Small intestine (tissue), 7 donors: ENCODE measurements at regions not wholly inside any gene's neighbourhood (a gene's known extent, or its start where the extent isn't known, plus 50 kb on each side); places are given as distances from the start of the nearest gene placed in this dataset.
"Not testable (repeated sequence)": the region's sequence is repeated elsewhere in the genome, so short reads cannot be mapped to it uniquely, and the experiment has no call there.

Experiments
- DNase-seq, 2 donors: peaks; one replicate each; pipeline versions ENCODE4 v3.0.0 to v3.0.0-alpha.2; 2013
- FAIRE-seq: peaks from 2 replicates; lab custom pipeline; 2012; peaks lifted over from hg19 to GRCh38; lab: Jason Lieb, UNC
- H3K27ac ChIP-seq, 3 donors: one replicate each; pipeline ENCODE4 v1.5.1; 2013; ENCODE audit warnings: low read length in 2 of 3, mild to moderate bottlenecking in 2 of 3, control low read depth in 1 of 3, inconsistent platforms in 1 of 3, low read depth in 1 of 3, moderate library complexity in 1 of 3
- H3K27me3 ChIP-seq, 3 donors: one replicate each; pipeline ENCODE4 v1.6.1; 2013; ENCODE audit warnings: low read length in 3 of 3, inconsistent platforms in 1 of 3; ENCODE audit not compliant: control insufficient read depth in 3 of 3, insufficient read depth in 3 of 3
- H3K36me3 ChIP-seq, 3 donors: one replicate each; pipeline ENCODE4 v1.6.1; 2013; ENCODE audit warnings: low read length in 3 of 3, inconsistent platforms in 1 of 3, low read depth in 1 of 3, mild to moderate bottlenecking in 1 of 3, moderate library complexity in 1 of 3; ENCODE audit not compliant: control insufficient read depth in 3 of 3, insufficient read depth in 2 of 3
- H3K4me1 ChIP-seq, 3 donors: one replicate each; pipeline ENCODE4 v1.6.1; 2013; ENCODE audit warnings: low read length in 2 of 3, inconsistent platforms in 1 of 3, low read depth in 1 of 3, mild to moderate bottlenecking in 1 of 3, moderate library complexity in 1 of 3; ENCODE audit not compliant: control insufficient read depth in 3 of 3, insufficient read depth in 2 of 3
- H3K4me3 ChIP-seq, 3 donors: one replicate each; pipeline ENCODE4 v1.5.1; 2013; ENCODE audit warnings: low read length in 3 of 3, control low read depth in 1 of 3, inconsistent platforms in 1 of 3, low read depth in 1 of 3, mild to moderate bottlenecking in 1 of 3, moderate library complexity in 1 of 3
- H3K9me3 ChIP-seq, 2 donors: one replicate each; pipeline ENCODE4 v1.6.1; 2013; ENCODE audit warnings: low read depth in 1 of 2, low read length in 1 of 2; ENCODE audit not compliant: control insufficient read depth in 2 of 2, insufficient read depth in 1 of 2
- WGBS, 3 donors: extraction: QIAGEN DNeasy Blood & Tissue Kit; methylation state at CpG; one replicate each; pipeline ENCODE4 v1.1.7; 2013; 5-methylcytosine and 5-hydroxymethylcytosine counted together
- donor health status: healthy with polysubstance abuse.
- donor health status: control.
- donor health status: control.
- donor health status: Bipolar disorder and iron deficiency.
- donor health status: healthy.

DNA sequence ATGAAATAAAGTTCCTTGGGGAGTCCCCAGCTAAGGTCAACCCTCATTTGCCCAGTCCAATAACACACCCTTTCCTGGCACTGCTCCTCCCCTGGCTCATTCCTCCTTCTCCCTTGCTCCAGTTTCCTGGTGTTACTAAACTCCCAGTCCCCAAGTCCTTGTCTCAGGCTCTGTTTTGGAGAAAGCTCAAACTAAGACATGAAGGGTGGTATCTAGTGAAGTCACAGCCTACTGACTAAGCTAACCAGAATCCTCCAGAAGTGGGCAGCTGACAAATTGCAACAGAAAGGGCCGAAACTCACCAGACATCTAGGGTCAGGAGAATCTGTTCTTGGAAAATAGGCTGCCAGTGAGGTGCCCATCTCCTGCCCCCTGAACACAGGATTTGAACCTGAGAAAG is 118.7 kb upstream of the NEK6 start:
- no peak overlapping the region for H3K4me3 ChIP-seq
- DNase-seq = peak in 1 of 2 donors; percentile 42
- no peaks in the 10 kb centered on the region for H3K36me3 ChIP-seq
- no peaks in the 10 kb centered on the region for H3K27me3 ChIP-seq
- 90 to 100% (median 92%) methylated on average over 1 of the region's 1 CpG for WGBS, 3 donors
- no peaks in the 10 kb centered on the region for H3K4me1 ChIP-seq
- no peaks in the 10 kb centered on the region for H3K9me3 ChIP-seq
- FAIRE-seq = no peak
- no peak overlapping the region for H3K27ac ChIP-seq

DNA sequence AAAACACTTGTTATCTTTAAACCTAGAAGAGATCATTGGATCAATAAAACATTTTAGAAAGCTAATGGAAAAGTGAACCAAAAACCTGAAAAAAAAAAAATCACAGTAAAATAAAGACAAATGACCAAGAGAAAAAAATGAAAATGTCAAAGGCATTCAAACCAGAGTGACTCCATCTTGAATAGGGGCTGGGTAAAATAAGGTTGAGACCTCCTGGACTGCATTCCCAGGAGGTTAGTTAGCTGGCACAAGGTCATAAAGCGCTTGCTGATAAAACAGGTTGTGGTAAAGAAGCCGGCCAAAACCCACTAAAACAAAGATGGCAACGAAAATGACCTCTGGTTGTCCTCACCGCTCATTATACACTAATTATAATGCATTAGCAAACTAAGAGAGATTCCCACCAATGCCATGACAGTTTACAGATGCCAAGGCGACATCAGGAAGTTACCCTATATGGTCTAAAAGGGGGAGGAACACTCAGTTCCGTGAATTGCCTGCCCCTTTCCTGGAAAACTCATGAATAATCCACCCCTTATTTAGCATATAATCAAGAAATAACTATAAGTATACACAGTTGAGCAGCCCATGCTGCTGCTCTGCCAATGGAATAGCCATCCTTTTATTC is 116.7 kb upstream of the NEK6 start:
- no peak for DNase-seq
- Histone ChIP-seq H3K4me1 (no peaks in the 10 kb centered on the region), H3K27me3 (no peaks in the 10 kb centered on the region), H3K9me3 (no peaks in the 10 kb centered on the region), H3K4me3 (no peak overlapping the region), H3K36me3 (no peaks in the 10 kb centered on the region), H3K27ac (no peak overlapping the region)
- WGBS, 3 donors = 76 to 84% (median 83%) methylated on average over 6 of the region's 6 CpGs
- no peak for FAIRE-seq

- FAIRE-seq, H3K27me3 ChIP-seq, H3K4me3 ChIP-seq, H3K4me1 ChIP-seq, H3K36me3 ChIP-seq, H3K9me3 ChIP-seq: not testable (repeated sequence)
- peak overlapping the region in 1 of 3 donors; percentile 25 for H3K27ac ChIP-seq
- peak; percentile 69 to 99 for DNase-seq
- WGBS, 3 donors = 48 to 67% (median 57%) methylated on average over 10 of the region's 10 CpGs
Observed at GRCh38 chr9:124144561-124145123, 113.1 kb upstream of the NEK6 start.

GRCh38 chr9:124146031-124146561 is 111.7 kb upstream of the NEK6 start:
- DNase-seq = peak in 1 of 2 donors; percentile 74
- no peaks in the 10 kb centered on the region for H3K4me1 ChIP-seq
- 72 to 83% (median 78%) methylated on average over 4 of the region's 4 CpGs for WGBS, 3 donors
- no peak for FAIRE-seq
- H3K27ac ChIP-seq = no peak overlapping the region
- no peak overlapping the region for H3K4me3 ChIP-seq
- H3K9me3 ChIP-seq = peaks cover 0 to 3% of the 10 kb centered on the region in 2 donors
- no peaks in the 10 kb centered on the region for H3K36me3 ChIP-seq
- no peaks in the 10 kb centered on the region for H3K27me3 ChIP-seq

DNA sequence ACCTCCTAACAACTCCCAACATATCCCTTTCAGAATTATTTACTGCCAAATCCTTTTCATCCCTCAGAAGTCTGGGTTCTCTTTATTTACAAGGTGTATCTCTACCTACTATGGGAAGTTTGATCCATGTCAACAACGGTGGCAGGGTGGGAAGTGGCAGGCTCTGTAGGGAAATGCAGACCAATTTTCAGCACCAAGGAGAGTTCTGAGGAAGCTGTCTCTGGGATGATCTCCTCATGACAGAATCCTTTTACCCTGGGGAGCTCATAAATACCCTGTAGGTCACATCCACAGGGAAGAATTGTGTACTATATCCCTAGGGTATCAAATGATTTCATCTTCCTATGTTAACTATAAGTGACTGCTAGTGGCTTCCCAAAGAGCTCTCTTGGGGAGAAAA is 107.8 kb upstream of the NEK6 start:
- no peaks in the 10 kb centered on the region for H3K4me1 ChIP-seq
- 17 to 51% (median 23%) methylated on average over 1 of the region's 1 CpG for WGBS, 3 donors
- no peaks in the 10 kb centered on the region for H3K36me3 ChIP-seq
- no peak overlapping the region for H3K4me3 ChIP-seq
- no peaks in the 10 kb centered on the region for H3K27me3 ChIP-seq
- H3K9me3 ChIP-seq = peaks cover 0 to 4% of the 10 kb centered on the region in 2 donors
- no peak for FAIRE-seq
- no peak for DNase-seq
- no peak overlapping the region for H3K27ac ChIP-seq

DNA sequence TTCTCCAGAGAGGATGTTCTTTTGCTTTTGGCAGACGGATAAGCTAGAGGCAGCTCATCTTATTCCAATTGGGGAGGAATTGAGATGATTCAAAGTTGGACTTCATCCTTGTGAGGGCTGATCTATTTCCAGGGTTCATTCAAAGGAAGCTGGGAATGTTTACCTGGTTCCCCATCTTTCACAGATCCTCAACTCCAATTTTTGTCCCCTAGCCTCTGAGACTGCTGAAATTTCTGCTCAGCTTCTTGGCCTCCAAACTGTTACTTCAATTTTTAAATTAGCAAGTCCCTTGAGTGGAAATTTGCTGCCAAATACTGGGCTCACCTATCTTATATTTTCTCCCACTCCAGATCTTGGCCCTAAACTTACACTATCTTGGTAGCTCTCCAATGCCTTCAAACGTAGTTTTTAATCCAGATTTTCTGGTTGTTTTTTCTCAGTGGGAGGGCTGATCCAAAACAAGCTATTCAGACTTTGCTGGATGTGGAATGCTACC is 93.9 kb upstream of the NEK6 start:
- DNase-seq = no peak
- 54 to 64% (median 59%) methylated on average over 2 of the region's 2 CpGs for WGBS, 3 donors

DNA sequence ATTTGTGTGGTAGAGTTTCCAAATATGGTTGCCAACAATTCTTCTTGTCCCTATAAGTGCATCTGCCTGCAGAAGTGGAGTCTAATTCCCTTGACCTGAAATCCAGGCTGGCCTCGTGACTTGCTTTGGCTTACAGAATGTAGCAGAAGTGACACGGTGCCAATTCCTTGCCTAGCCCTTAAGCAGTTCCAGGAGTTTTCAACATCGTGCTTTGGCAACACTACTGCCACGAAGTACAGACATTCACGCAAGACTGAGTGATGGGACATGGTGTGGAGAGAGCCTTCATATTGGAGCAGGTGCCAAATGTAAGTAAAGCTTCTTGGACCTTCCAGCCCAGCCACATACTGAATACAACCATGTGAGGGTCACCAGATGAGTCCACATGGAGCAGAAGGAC is 92.9 kb upstream of the NEK6 start:
- Histone ChIP-seq H3K27me3 (peaks cover 0 to 7% (median 0%) of the 10 kb centered on the region in 3 donors), H3K9me3 (peaks cover 0 to 2% of the 10 kb centered on the region in 2 donors), H3K36me3 (no peaks in the 10 kb centered on the region), H3K27ac (no peak overlapping the region), H3K4me1 (no peaks in the 10 kb centered on the region), H3K4me3 (no peak overlapping the region)
- FAIRE-seq (no peak), DNase-seq (no peak)
- 68 to 75% (median 72%) methylated on average over 5 of the region's 5 CpGs for WGBS, 3 donors

More for the DNA sequence above, 93.9 kb upstream of the NEK6 start:
- Histone ChIP-seq H3K27ac (no peak overlapping the region), H3K4me1 (no peaks in the 10 kb centered on the region), H3K9me3 (peaks cover 0 to 2% of the 10 kb centered on the region in 2 donors), H3K36me3 (no peaks in the 10 kb centered on the region), H3K4me3 (no peak overlapping the region), H3K27me3 (peaks cover 0 to 7% (median 0%) of the 10 kb centered on the region in 3 donors)
- FAIRE-seq = no peak

- WGBS, 3 donors = 77 to 82% (median 82%) methylated on average over 5 of the region's 5 CpGs
- FAIRE-seq = no peak
- Histone ChIP-seq H3K9me3 (no peaks in the 10 kb centered on the region), H3K36me3 (no peaks in the 10 kb centered on the region), H3K4me3 (no peak overlapping the region), H3K4me1 (no peaks in the 10 kb centered on the region), H3K27ac (no peak overlapping the region), H3K27me3 (peaks cover 0 to 10% (median 1%) of the 10 kb centered on the region in 3 donors)
- DNase-seq = no peak
Observed at GRCh38 chr9:124174433-124174832, 83.3 kb upstream of the NEK6 start.
